ENCODE measurements at regions not wholly inside any gene's neighbourhood (a gene's known extent, or its start where the extent isn't known, plus 50 kb on each side); places are given as distances from the start of the nearest gene placed in this dataset.

DNA sequence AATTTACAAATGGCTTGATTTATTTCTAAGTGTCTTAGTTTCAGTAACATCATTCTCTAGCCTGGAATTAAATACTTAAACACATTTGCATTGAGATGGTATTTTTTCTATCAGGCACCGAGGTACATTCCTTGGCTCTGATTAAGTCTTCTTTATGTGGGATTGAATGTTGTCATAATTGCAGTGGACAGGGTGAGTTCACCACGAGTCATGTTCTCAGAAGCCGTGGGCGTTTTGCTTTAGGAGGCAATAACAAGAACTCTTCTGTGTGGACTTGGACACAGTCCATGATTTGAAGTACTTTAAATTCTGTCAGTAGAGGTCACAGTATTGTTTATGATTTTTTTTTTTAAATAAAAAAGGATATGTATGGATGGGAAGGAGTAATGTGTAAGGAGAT is 57.1 kb upstream of the EFHC2 start:
- Histone ChIP-seq H3K4me2 (no peak overlapping the region), H3K4me1 (ENCODE audit: control insufficient read depth in 1 of 2, insufficient read depth in 2 of 2, low read depth in 1 of 2, low read length in 1 of 2) (0 out of 4 replicates have a peak, but pooled peaks cover 0 to 3% of the 10 kb centered on the region in 2 experiments), H2AFZ (ENCODE audit: low read depth) (no peak overlapping the region), H3K9me2 (0 out of 2 replicates have a peak, but pooled peaks cover 5% of the 10 kb centered on the region), H4K20me1 (ENCODE audit: insufficient read depth) (no peaks in the 10 kb centered on the region), H3K79me2 (ENCODE audit: insufficient read depth) (no peaks in the 10 kb centered on the region), H3F3A (replicated peaks; ENCODE audit: insufficient read depth) (no peaks in the 10 kb centered on the region), H3K36me3 (replicated peaks in 1 of 2; ENCODE audit: control insufficient read depth in 1 of 2, insufficient read depth in 2 of 2, low read length in 1 of 2) (no peaks in the 10 kb centered on the region), H3K9me3 (no peaks in the 10 kb centered on the region), H3K27ac (ENCODE audit: low read depth in 2 of 2, low read length in 1 of 2) (no peak overlapping the region; a peak in 1 of 4 replicates), H3K4me3 (ENCODE audit: low read depth in 2 of 2, low read length in 1 of 2) (no peak overlapping the region), H3K27me3 (ENCODE audit: insufficient read depth) (no peaks in the 10 kb centered on the region), H3K9ac (no peak overlapping the region)
- no peak for DNase-seq
- no peak for TF ChIP-seq GATA2 (CRISPR knock-in tag; IDR thresholded peaks at IDR 0.05)
- no peak for TF ChIP-seq FOXJ3 (CRISPR knock-in tag; IDR thresholded peaks at IDR 0.05)
- TF ChIP-seq NRF1 (IDR thresholded peaks at IDR 0.05; ENCODE audit: low read depth, low read length): no peak
- TF ChIP-seq FOSL2 (IDR thresholded peaks at IDR 0.05; ENCODE audit: borderline replicate concordance, low read depth): peak; percentile 27; the same call in 1 of the 2 replicates
- TF ChIP-seq, protein P1, sequence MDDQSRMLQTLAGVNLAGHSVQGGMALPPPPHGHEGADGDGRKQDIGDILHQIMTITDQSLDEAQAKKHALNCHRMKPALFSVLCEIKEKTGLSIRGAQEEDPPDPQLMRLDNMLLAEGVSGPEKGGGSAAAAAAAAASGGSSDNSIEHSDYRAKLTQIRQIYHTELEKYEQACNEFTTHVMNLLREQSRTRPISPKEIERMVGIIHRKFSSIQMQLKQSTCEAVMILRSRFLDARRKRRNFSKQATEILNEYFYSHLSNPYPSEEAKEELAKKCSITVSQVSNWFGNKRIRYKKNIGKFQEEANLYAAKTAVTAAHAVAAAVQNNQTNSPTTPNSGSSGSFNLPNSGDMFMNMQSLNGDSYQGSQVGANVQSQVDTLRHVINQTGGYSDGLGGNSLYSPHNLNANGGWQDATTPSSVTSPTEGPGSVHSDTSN (IDR thresholded peaks at IDR 0.05): peak; percentile 54; the same call in 1 of the 2 replicates
- 0 out of 2 replicates have a peak, but pooled peaks have one; percentile 12 for TF ChIP-seq JUND (IDR thresholded peaks at IDR 0.05)
- TF ChIP-seq ELF1 (IDR thresholded peaks at IDR 0.05): no peak
- peak; percentile 19; the same call in 1 of the 2 replicates for TF ChIP-seq TCF12 (IDR thresholded peaks at IDR 0.05)
- WGBS (ENCODE audit: low lambda C conversion rate): under 1% methylated on average over 4 of the region's 4 CpGs
- CTCF ChIA-PET: no interaction called here
- POLR2A ChIA-PET: no interaction called here

DNA sequence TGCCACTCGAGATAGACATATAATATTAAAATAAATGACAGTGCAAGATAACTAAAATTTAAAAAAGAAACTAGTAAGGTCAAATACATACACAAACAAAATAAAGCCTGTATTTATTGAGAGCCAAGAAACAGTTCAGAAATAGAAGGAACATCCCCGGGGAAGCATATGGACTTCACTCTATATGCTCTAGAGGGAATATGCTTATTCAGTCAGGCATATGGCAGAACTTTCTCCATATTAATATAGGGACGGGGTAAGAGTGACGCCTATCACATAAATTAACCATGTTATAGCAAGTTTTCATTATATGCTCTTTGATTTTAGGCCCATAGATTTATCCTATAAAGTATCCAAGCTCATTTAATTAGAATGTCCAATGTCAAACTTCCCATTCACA is 56.7 kb upstream of the EFHC2 start:
- ChIA-PET POLR2A (no interaction called here), CTCF (no interaction called here)
- TF ChIP-seq MXI1 (IDR thresholded peaks at IDR 0.05; ENCODE audit: low read depth, low read length) (no peak), GATA2 (CRISPR knock-in tag; IDR thresholded peaks at IDR 0.05) (no peak), FOXM1 (IDR thresholded peaks at IDR 0.05; ENCODE audit: low read depth) (no peak), CHD2 (IDR thresholded peaks at IDR 0.05; ENCODE audit: low read length, partially characterized antibody) (no peak), SIN3A (IDR thresholded peaks at IDR 0.05; ENCODE audit: borderline replicate concordance, low read depth, low read length) (no peak), ZBTB33 (IDR thresholded peaks at IDR 0.05; ENCODE audit: borderline replicate concordance, low read depth) (no peak), FOSL2 (IDR thresholded peaks at IDR 0.05; ENCODE audit: borderline replicate concordance, low read depth) (no peak), NRF1 (IDR thresholded peaks at IDR 0.05; ENCODE audit: low read depth, low read length) (no peak), RFX5 (IDR thresholded peaks at IDR 0.05; ENCODE audit: low read length) (no peak)
- H3K4me2 ChIP-seq: no peak overlapping the region
- H3K9me2 ChIP-seq: 0 out of 2 replicates have a peak, but pooled peaks cover 5% of the 10 kb centered on the region
- DNase-seq: no peak
- no peak overlapping the region for H3K4me3 ChIP-seq (ENCODE audit: low read depth in 2 of 2, low read length in 1 of 2)
- H3K79me2 ChIP-seq (ENCODE audit: insufficient read depth): no peaks in the 10 kb centered on the region
- no peaks in the 10 kb centered on the region for H3K36me3 ChIP-seq (replicated peaks in 1 of 2; ENCODE audit: control insufficient read depth in 1 of 2, insufficient read depth in 2 of 2, low read length in 1 of 2)
- 0 out of 4 replicates have a peak, but pooled peaks cover 0 to 3% of the 10 kb centered on the region in 2 experiments for H3K4me1 ChIP-seq (ENCODE audit: control insufficient read depth in 1 of 2, insufficient read depth in 2 of 2, low read depth in 1 of 2, low read length in 1 of 2)
- H3F3A ChIP-seq (replicated peaks; ENCODE audit: insufficient read depth): no peaks in the 10 kb centered on the region
- H3K9me3 ChIP-seq: no peaks in the 10 kb centered on the region
- 54% methylated on average over 4 of the region's 4 CpGs for WGBS (ENCODE audit: low lambda C conversion rate)
- H4K20me1 ChIP-seq (ENCODE audit: insufficient read depth): no peaks in the 10 kb centered on the region
- no peak overlapping the region; a peak in 1 of 4 replicates for H3K27ac ChIP-seq (ENCODE audit: low read depth in 2 of 2, low read length in 1 of 2)
- no peaks in the 10 kb centered on the region for H3K27me3 ChIP-seq (ENCODE audit: insufficient read depth)
- H2AFZ ChIP-seq (ENCODE audit: low read depth): no peak overlapping the region
- H3K9ac ChIP-seq: no peak overlapping the region

Small RNA genes in the stretch of these regions (small RNA-seq; reads per million reads assigned to genes)
- gene RF00019: 0 reads per million in 7 experiments
